ENCODE measurements at regions not wholly inside any gene's neighbourhood (a gene's known extent, or its start where the extent isn't known, plus 50 kb on each side); places are given as distances from the start of the nearest gene placed in this dataset.

- TF ChIP-seq RAD21 (IDR thresholded peaks at IDR 0.05; ENCODE audit: low read depth) (no peak), POLR2AphosphoS5 (IDR thresholded peaks at IDR 0.05; ENCODE audit: low read depth, low read length) (no peak), EZH2 (IDR thresholded peaks at IDR 0.05) (no peak)
Observed at GRCh38 chr3:95280711-95281352, 1218.0 kb downstream of the NSUN3 start.
